Hepatocyte (in vitro differentiated cells): ENCODE measurements at regions not wholly inside any gene's neighbourhood (a gene's known extent, or its start where the extent isn't known, plus 50 kb on each side); places are given as distances from the start of the nearest gene placed in this dataset.
"Not testable (repeated sequence)": the region's sequence is repeated elsewhere in the genome, so short reads cannot be mapped to it uniquely, and the experiment has no call there.

Experiments used
- DNase-seq: peaks from one replicate; pipeline ENCODE4 v3.0.0-alpha.2; 2016; ENCODE audit warnings: low spot score
- H2AFZ ChIP-seq: fragments of 200-600 bp; sonication (generic); 2 replicates; pipeline ENCODE4 v1.6.0; 2016; ENCODE audit warnings: antibody characterized with exemption, mild to moderate bottlenecking
- H3K27ac ChIP-seq: fragments of 200-600 bp; sonication (generic); 2 replicates; pipeline ENCODE4 v1.5.1; 2016; ENCODE audit warnings: mild to moderate bottlenecking
- H3K27me3 ChIP-seq: fragments of 200-600 bp; sonication (generic); 2 replicates; pipeline ENCODE4 v1.6.1; 2016
- H3K36me3 ChIP-seq: fragments of 200-600 bp; sonication (generic); replicated peaks from 2 replicates; pipeline ENCODE4 v1.5.1; 2016; ENCODE audit warnings: low read depth; ENCODE audit not compliant: insufficient read depth
- H3K4me1 ChIP-seq: fragments of 200-600 bp; sonication (generic); 2 replicates; pipeline ENCODE4 v1.5.1; 2016; ENCODE audit warnings: mild to moderate bottlenecking, moderate library complexity; ENCODE audit not compliant: insufficient read depth
- H3K4me2 ChIP-seq: fragments of 200-600 bp; sonication (generic); 2 replicates; pipeline ENCODE4 v1.6.0; 2016
- H3K4me3 ChIP-seq: fragments of 200-600 bp; sonication (generic); 2 replicates; pipeline ENCODE4 v1.5.1; 2016; ENCODE audit warnings: mild to moderate bottlenecking
- H3K79me2 ChIP-seq: fragments of 200-600 bp; sonication (generic); 2 replicates; pipeline ENCODE4 v1.6.0; 2017; ENCODE audit warnings: mild to moderate bottlenecking
- H3K9me2 ChIP-seq: fragments of 200-600 bp; sonication (generic); replicated peaks from 2 replicates; pipeline ENCODE4 v1.6.0; 2017; ENCODE audit warnings: mild to moderate bottlenecking; ENCODE audit not compliant: insufficient read depth
- H3K9me3 ChIP-seq: fragments of 200-600 bp; sonication (generic); 2 replicates; pipeline ENCODE4 v1.5.1; 2016; ENCODE audit warnings: low read depth, mild to moderate bottlenecking
- H4K20me1 ChIP-seq: fragments of 200-600 bp; sonication (generic); 2 replicates; pipeline ENCODE4 v1.6.0; 2016; ENCODE audit warnings: mild to moderate bottlenecking; ENCODE audit not compliant: insufficient read depth, poor library complexity, severe bottlenecking
- EZH2 ChIP-seq: fragments of 200-600 bp; sonication (generic); IDR thresholded peaks from 2 replicates; pipeline ENCODE4 v1.6.1; 2016; ENCODE audit warnings: antibody characterized with exemption, mild to moderate bottlenecking, borderline replicate concordance
- EZH2phosphoT487 ChIP-seq: fragments of 200-600 bp; sonication (generic); IDR thresholded peaks from one replicate; pipeline ENCODE4 v1.6.1; 2018; ENCODE audit warnings: antibody characterized with exemption, mild to moderate bottlenecking, low read depth, moderate library complexity; ENCODE audit not compliant: unreplicated experiment, severe bottlenecking
- WGBS: methylation state at CpG from one replicate; pipeline ENCODE4 v1.1.6; 2016; ENCODE audit warnings: low lambda C conversion rate; ENCODE audit errors: missing lambda C conversion rate; 5-methylcytosine and 5-hydroxymethylcytosine counted together
- TF ChIP-seq, protein P1 (sequence below): fragments of 200-600 bp; sonication (generic); IDR thresholded peaks from 2 replicates; pipeline ENCODE4 v1.5.1; 2016; ENCODE audit warnings: antibody characterized with exemption, mild to moderate bottlenecking; ENCODE audit not compliant: poor library complexity

DNA sequence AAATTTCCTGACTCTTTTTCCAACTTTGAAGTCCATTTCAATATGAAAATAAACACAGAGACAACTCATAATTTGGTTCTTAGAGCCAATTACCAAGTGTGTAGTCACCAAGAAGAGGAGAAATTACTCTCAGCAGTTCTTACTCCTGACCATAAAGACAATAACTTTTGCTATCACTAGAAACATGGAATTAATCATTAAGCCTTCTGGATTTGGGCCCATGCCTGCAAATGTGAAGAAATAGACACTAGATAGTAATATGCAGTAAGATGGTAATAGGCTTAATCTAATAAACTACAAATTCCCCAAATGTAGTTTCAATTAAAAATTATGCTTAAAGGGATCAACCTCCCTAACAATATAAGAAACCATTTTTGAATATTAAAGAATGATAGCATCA lies 185.1 kb upstream of the AGTR1 start:
- Histone ChIP-seq H4K20me1 (no peaks in the 10 kb centered on the region), H3K79me2 (no peaks in the 10 kb centered on the region), H3K36me3 (no peaks in the 10 kb centered on the region), H3K9me3 (no peaks in the 10 kb centered on the region), H3K4me3 (no peak overlapping the region), H3K4me2 (no peak overlapping the region), H3K4me1 (no peaks in the 10 kb centered on the region), H3K27ac (no peak overlapping the region), H3K9me2 (no peaks in the 10 kb centered on the region), H3K27me3 (no peaks in the 10 kb centered on the region), H2AFZ (no peak overlapping the region)
- TF ChIP-seq EZH2phosphoT487 (no peak), EZH2 (no peak)
- TF ChIP-seq, protein P1, sequence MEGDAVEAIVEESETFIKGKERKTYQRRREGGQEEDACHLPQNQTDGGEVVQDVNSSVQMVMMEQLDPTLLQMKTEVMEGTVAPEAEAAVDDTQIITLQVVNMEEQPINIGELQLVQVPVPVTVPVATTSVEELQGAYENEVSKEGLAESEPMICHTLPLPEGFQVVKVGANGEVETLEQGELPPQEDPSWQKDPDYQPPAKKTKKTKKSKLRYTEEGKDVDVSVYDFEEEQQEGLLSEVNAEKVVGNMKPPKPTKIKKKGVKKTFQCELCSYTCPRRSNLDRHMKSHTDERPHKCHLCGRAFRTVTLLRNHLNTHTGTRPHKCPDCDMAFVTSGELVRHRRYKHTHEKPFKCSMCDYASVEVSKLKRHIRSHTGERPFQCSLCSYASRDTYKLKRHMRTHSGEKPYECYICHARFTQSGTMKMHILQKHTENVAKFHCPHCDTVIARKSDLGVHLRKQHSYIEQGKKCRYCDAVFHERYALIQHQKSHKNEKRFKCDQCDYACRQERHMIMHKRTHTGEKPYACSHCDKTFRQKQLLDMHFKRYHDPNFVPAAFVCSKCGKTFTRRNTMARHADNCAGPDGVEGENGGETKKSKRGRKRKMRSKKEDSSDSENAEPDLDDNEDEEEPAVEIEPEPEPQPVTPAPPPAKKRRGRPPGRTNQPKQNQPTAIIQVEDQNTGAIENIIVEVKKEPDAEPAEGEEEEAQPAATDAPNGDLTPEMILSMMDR = no peak
- no peak for DNase-seq

DNA sequence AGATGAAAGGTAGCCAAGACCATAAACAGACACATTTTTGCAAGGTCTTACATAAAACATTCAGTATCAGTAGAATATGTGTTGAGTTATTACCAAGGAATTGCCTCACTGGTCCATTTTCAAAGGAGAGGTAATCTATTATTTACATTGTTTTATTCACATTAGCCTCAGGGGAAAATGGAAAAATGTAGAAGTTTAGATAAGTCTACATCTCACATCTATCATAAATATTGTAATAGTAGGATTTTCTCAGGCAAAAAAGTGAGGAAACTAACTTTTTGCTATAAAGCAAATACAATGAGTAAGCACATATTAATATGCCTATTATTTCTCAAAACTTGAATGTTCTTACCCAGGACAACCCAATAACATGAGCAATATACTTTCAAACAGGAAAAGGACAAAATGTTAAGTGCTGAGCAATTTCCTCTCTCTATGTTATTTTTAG lies 184.6 kb upstream of the AGTR1 start:
- no peaks in the 10 kb centered on the region for H3K9me3 ChIP-seq
- H4K20me1 ChIP-seq = no peaks in the 10 kb centered on the region
- H3K27me3 ChIP-seq = no peaks in the 10 kb centered on the region
- no peak for DNase-seq
- H3K36me3 ChIP-seq = no peaks in the 10 kb centered on the region
- H3K79me2 ChIP-seq = no peaks in the 10 kb centered on the region
- no peak overlapping the region for H3K4me2 ChIP-seq
- H3K27ac ChIP-seq = no peak overlapping the region
- no peaks in the 10 kb centered on the region for H3K9me2 ChIP-seq
- H3K4me3 ChIP-seq = no peak overlapping the region
- H2AFZ ChIP-seq = no peak overlapping the region
- H3K4me1 ChIP-seq = no peaks in the 10 kb centered on the region
- TF ChIP-seq EZH2 (no peak), EZH2phosphoT487 (no peak)
- TF ChIP-seq, protein P1 = no peak

DNA sequence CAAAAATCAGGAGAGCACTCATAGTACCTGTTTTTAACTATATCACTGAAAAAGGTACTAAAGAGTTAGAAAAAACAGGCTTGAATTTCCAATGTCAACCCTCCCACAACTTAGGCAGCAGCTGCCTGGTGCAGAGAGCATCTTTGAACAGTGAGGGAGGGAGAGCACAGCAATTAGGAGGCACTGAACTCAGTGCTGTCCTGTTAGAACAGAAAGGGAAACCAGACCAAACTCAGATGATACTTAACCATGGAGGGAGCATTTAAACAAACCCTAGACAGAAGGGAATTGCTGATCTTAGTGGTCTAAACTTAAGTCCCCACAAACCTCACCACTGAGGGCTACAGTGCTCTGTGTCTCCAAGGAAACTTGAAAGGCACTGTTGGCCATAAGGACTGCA lies 179.2 kb upstream of the AGTR1 start:
- no peak for DNase-seq
- Histone ChIP-seq H4K20me1 (no peaks in the 10 kb centered on the region), H3K36me3 (no peaks in the 10 kb centered on the region), H2AFZ (no peak overlapping the region), H3K4me3 (no peak overlapping the region), H3K4me1 (no peaks in the 10 kb centered on the region), H3K9me2 (no peaks in the 10 kb centered on the region), H3K27ac (no peak overlapping the region), H3K4me2 (no peak overlapping the region), H3K79me2 (no peaks in the 10 kb centered on the region), H3K9me3 (no peaks in the 10 kb centered on the region), H3K27me3 (no peaks in the 10 kb centered on the region)
- TF ChIP-seq EZH2phosphoT487 (no peak), EZH2 (no peak)

DNA sequence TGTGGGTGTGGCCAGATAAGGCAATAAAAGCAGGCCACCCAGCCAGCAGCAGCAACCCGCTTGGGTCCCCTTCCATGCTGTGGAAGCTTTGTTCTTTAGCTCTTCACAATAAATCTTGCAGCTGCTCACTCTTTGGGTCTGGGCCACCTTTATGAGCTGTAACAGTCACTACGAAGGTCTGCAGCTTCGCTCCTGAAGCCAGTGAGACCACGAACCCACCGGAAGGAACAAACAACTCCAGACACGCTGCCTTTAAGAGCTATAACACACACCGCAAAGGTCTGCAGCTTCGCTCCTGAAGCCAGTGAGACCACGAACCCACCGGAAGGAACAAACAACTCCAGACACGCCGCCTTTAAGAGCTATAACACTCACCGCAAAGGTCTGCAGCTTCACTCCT lies 172.1 kb upstream of the AGTR1 start:
- not testable (repeated sequence) for H3K4me3 ChIP-seq, H3K4me2 ChIP-seq, H3K9me3 ChIP-seq, DNase-seq, H3K4me1 ChIP-seq, H3K9me2 ChIP-seq, H4K20me1 ChIP-seq, H3K79me2 ChIP-seq, H3K36me3 ChIP-seq, H3K27me3 ChIP-seq, H3K27ac ChIP-seq, H2AFZ ChIP-seq
- 88% methylated on average over 13 of the region's 13 CpGs for WGBS

DNA sequence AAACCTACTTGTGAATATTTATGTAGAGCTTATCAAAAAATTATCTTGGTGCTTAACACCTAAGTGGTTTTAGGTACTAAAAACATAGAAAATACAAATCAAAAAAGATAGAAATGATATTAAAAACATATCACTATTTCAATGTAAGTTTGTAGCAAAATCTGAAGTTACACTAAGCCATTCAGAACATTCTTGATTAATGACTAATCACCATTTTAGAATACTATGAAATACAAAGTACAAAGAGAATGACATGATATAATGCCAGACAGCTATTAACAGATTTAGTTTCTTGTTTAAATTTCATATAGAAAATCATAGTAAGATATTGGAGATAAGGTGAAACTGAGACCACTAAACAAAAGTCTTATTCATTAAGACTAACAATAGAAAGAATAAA lies 169.7 kb upstream of the AGTR1 start:
- no peaks in the 10 kb centered on the region for H3K9me2 ChIP-seq
- no peak overlapping the region for H3K27ac ChIP-seq
- no peaks in the 10 kb centered on the region for H3K9me3 ChIP-seq
- no peaks in the 10 kb centered on the region for H3K36me3 ChIP-seq
- H3K4me1 ChIP-seq = no peaks in the 10 kb centered on the region
- H3K4me3 ChIP-seq = no peak overlapping the region
- DNase-seq = no peak
- no peak overlapping the region for H2AFZ ChIP-seq
- TF ChIP-seq EZH2phosphoT487 = no peak
- TF ChIP-seq EZH2 = no peak
- TF ChIP-seq, protein P1 = no peak
- no peaks in the 10 kb centered on the region for H3K79me2 ChIP-seq
- H4K20me1 ChIP-seq = no peaks in the 10 kb centered on the region
- no peaks in the 10 kb centered on the region for H3K27me3 ChIP-seq
- H3K4me2 ChIP-seq = no peak overlapping the region
